Left ventricle myocardium inferior (tissue), 1 donor: ENCODE measurements at regions not wholly inside any gene's neighbourhood (a gene's known extent, or its start where the extent isn't known, plus 50 kb on each side); places are given as distances from the start of the nearest gene placed in this dataset.

Source experiments
- DNase-seq: peaks from one replicate; pipeline ENCODE4 v3.0.0-alpha.2; 2020
- H3K27ac ChIP-seq: fragments of 200-600 bp; replicated peaks from 2 replicates; pipeline ENCODE4 v1.8.0; 2021
- H3K27me3 ChIP-seq: fragments of 200-600 bp; 2 replicates; pipeline ENCODE4 v1.8.0; 2021; ENCODE audit warnings: low read depth
- H3K36me3 ChIP-seq: fragments of 200-600 bp; 2 replicates; pipeline ENCODE4 v1.8.0; 2021
- H3K4me1 ChIP-seq: fragments of 200-600 bp; 2 replicates; pipeline ENCODE4 v1.8.0; 2021
- H3K4me3 ChIP-seq: fragments of 200-600 bp; 2 replicates; pipeline ENCODE4 v1.8.0; 2021; ENCODE audit warnings: mild to moderate bottlenecking, moderate library complexity
- H3K9me3 ChIP-seq: fragments of 200-600 bp; replicated peaks from 2 replicates; pipeline ENCODE4 v1.8.0; 2021
- CTCF ChIP-seq: fragments of 200-600 bp; IDR thresholded peaks from 2 replicates; pipeline ENCODE4 v1.8.0; 2021; ENCODE audit warnings: antibody characterized with exemption, mild to moderate bottlenecking, borderline replicate concordance
- intact Hi-C: fragments of 100-400 bp; cut with micrococcal nuclease; formaldehyde crosslinking; loops from one replicate; pipeline ENCODE4 v1.11.0; 2022
- donor health status: DM: no; HTN: yes; CAD: no; lungs with severe emphysema.

GRCh38 chr5:96159043-96159442, 197.4 kb upstream of the ELL2 start:
- no peaks in the 10 kb centered on the region for H3K27me3 ChIP-seq
- DNase-seq = no peak
- no peaks in the 10 kb centered on the region for H3K36me3 ChIP-seq
- no peaks in the 10 kb centered on the region for H3K9me3 ChIP-seq
- no peak overlapping the region for H3K27ac ChIP-seq
- no peak for TF ChIP-seq CTCF
- H3K4me1 ChIP-seq = no peaks in the 10 kb centered on the region
- intact Hi-C loops = no loop called here
- H3K4me3 ChIP-seq = no peak overlapping the region

- no peak overlapping the region for H3K4me3 ChIP-seq
- H3K36me3 ChIP-seq = no peaks in the 10 kb centered on the region
- H3K9me3 ChIP-seq = no peaks in the 10 kb centered on the region
- TF ChIP-seq CTCF = no peak
- no peaks in the 10 kb centered on the region for H3K27me3 ChIP-seq
- H3K27ac ChIP-seq = no peak overlapping the region
- H3K4me1 ChIP-seq = no peaks in the 10 kb centered on the region
- intact Hi-C loops = no loop called here
- no peak for DNase-seq
Measured at GRCh38 chr5:96157841-96158291, 196.2 kb upstream of the ELL2 start.

DNA sequence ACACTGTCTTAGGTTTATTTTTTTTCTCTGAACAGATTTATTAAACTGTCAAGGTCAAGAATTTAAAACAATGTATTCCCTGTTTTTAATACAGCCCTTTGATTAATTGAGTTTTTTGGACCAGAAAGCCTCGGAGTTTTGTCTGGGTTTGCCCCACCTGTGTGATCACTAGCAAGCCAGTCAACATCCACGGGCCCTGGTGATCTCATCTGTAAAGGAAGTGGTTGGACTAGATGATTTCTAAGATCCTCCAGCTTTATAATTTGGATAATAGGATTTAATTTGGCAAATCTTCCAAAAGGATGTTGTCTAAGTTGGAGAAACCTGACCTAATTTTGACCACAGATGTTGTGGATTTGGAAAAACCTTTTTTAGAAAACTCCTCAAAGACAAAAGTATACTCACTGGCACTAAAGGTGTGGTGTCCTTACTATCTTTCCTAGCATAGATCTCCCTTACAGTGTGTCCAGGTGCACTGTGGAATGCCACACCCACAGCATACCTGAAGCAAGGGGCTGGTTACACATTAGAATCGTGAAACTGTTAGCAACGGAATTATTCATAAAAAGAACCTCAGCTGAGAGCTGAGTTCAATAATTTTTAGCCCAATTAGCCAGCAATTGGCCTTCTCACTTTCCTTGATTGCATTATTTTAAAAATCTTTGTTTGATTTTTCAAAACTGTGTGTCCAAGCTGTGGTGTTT, 195.6 kb upstream of the ELL2 start:
- Histone ChIP-seq H3K27me3 (no peaks in the 10 kb centered on the region), H3K4me1 (no peaks in the 10 kb centered on the region), H3K36me3 (no peaks in the 10 kb centered on the region), H3K4me3 (no peak overlapping the region), H3K27ac (no peak overlapping the region), H3K9me3 (no peaks in the 10 kb centered on the region)
- no peak for TF ChIP-seq CTCF
- no peak for DNase-seq
- intact Hi-C loops = no loop called here

DNA sequence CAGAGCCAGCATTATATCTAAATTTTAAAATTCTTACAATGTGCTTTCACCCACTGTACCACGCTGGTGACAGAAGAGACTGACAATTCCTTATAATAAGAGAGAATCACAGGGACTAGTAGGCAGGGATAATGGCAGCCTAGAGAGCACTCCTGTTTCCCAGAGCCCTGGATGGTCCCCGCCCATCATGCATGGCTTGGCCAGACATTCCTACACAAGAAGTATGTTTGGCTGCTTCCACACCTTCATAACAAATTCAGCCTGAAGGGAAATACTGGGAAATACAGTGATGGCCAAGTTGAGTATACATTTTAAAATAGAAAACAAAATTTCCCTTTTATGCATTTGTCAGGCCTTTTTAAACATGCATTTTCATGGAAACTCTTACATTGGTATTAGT, 193.5 kb upstream of the ELL2 start:
- no peaks in the 10 kb centered on the region for H3K36me3 ChIP-seq
- no peaks in the 10 kb centered on the region for H3K27me3 ChIP-seq
- no peaks in the 10 kb centered on the region for H3K4me1 ChIP-seq
- intact Hi-C loops = no loop called here
- TF ChIP-seq CTCF = no peak
- no peak for DNase-seq
- H3K4me3 ChIP-seq = no peak overlapping the region
- no peaks in the 10 kb centered on the region for H3K9me3 ChIP-seq
- H3K27ac ChIP-seq = no peak overlapping the region

DNA sequence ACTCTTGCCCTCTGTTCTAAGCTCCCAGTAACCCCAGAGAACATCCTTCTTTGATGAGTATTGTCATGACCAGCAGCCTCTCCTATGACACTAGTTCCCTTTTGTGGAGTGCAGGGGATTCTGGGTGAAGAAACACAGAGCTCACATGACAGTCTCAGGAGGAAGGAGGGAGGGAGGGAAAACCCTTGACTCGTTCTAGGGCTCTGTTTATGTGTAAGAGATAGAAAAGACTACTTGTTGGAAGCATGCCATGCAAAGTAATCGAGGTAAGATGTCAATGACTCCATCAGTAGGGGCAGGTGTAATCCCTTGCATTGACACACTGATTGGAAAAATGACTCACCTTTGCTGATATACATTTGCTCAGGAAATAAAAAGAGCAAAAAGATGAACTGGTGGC, 190.2 kb upstream of the ELL2 start:
- TF ChIP-seq CTCF = no peak
- Histone ChIP-seq H3K27me3 (no peaks in the 10 kb centered on the region), H3K27ac (no peak overlapping the region), H3K4me1 (no peaks in the 10 kb centered on the region), H3K9me3 (no peaks in the 10 kb centered on the region), H3K4me3 (no peak overlapping the region), H3K36me3 (no peaks in the 10 kb centered on the region)
- DNase-seq = no peak
- intact Hi-C loops = no loop called here
